Stomach smooth muscle (tissue), 2 donors: ENCODE measurements at regions not wholly inside any gene's neighbourhood (a gene's known extent, or its start where the extent isn't known, plus 50 kb on each side); places are given as distances from the start of the nearest gene placed in this dataset.
A peak's percentile ranks its signal among the peaks of the same experiment; 100 is the strongest.
"Not testable (repeated sequence)": the region's sequence is repeated elsewhere in the genome, so short reads cannot be mapped to it uniquely, and the experiment has no call there.

Experiments used
- H3K27ac ChIP-seq: one replicate; pipeline ENCODE4 v1.7.0; 2013; ENCODE audit warnings: mild to moderate bottlenecking, low read length, inconsistent platforms
- H3K27me3 ChIP-seq, 2 donors: one replicate each; pipeline ENCODE4 v1.7.0; 2013; ENCODE audit warnings: low read length in 2 of 2; ENCODE audit not compliant: insufficient read depth in 2 of 2, control insufficient read depth in 1 of 2
- H3K36me3 ChIP-seq, 2 donors: one replicate each; pipeline ENCODE4 v1.7.0; 2013; ENCODE audit warnings: low read length in 2 of 2; ENCODE audit not compliant: control insufficient read depth in 2 of 2, insufficient read depth in 2 of 2
- H3K4me1 ChIP-seq: one replicate; pipeline ENCODE4 v1.7.0; 2013; ENCODE audit warnings: low read length; ENCODE audit not compliant: control insufficient read depth, insufficient read depth
- H3K4me3 ChIP-seq, 2 donors: one replicate each; pipeline ENCODE4 v1.7.0; 2013; ENCODE audit warnings: low read length in 2 of 2
- H3K9ac ChIP-seq, 2 donors: one replicate each; pipeline ENCODE4 v1.7.0; 2013; ENCODE audit warnings: low read length in 2 of 2, mild to moderate bottlenecking in 1 of 2
- H3K9me3 ChIP-seq, 2 donors: one replicate each; pipeline ENCODE4 v1.7.0; 2013; ENCODE audit warnings: low read length in 2 of 2; ENCODE audit not compliant: control insufficient read depth in 2 of 2
- donor health status: healthy.
- donor health status: Pancreatic carcinoma.

- Histone ChIP-seq H3K4me3 (no peak overlapping the region), H3K4me1 (peaks cover 23% of the 10 kb centered on the region), H3K27ac (no peak overlapping the region), H3K9me3 (no peaks in the 10 kb centered on the region), H3K36me3 (no peaks in the 10 kb centered on the region), H3K9ac (no peak overlapping the region), H3K27me3 (no peaks in the 10 kb centered on the region)
Measured at GRCh38 chr2:240256704-240257637, 116.5 kb upstream of the OTOS start.

- H3K9me3 ChIP-seq, result no peaks in the 10 kb centered on the region
- no peaks in the 10 kb centered on the region for H3K36me3 ChIP-seq
- H3K4me3 ChIP-seq, result no peak overlapping the region
- no peaks in the 10 kb centered on the region for H3K27me3 ChIP-seq
- H3K27ac ChIP-seq, result no peak overlapping the region
- H3K9ac ChIP-seq, result no peak overlapping the region
- peaks cover 19% of the 10 kb centered on the region for H3K4me1 ChIP-seq
Measured at GRCh38 chr2:240257940-240258580, 117.6 kb upstream of the OTOS start.

GRCh38 chr2:240258685-240259084, 118.2 kb upstream of the OTOS start:
- Histone ChIP-seq H3K27me3 (no peaks in the 10 kb centered on the region), H3K9me3 (no peaks in the 10 kb centered on the region), H3K9ac (no peak overlapping the region), H3K4me1 (peaks cover 19% of the 10 kb centered on the region), H3K36me3 (no peaks in the 10 kb centered on the region), H3K4me3 (no peak overlapping the region), H3K27ac (peak overlapping the region; percentile 69)

DNA sequence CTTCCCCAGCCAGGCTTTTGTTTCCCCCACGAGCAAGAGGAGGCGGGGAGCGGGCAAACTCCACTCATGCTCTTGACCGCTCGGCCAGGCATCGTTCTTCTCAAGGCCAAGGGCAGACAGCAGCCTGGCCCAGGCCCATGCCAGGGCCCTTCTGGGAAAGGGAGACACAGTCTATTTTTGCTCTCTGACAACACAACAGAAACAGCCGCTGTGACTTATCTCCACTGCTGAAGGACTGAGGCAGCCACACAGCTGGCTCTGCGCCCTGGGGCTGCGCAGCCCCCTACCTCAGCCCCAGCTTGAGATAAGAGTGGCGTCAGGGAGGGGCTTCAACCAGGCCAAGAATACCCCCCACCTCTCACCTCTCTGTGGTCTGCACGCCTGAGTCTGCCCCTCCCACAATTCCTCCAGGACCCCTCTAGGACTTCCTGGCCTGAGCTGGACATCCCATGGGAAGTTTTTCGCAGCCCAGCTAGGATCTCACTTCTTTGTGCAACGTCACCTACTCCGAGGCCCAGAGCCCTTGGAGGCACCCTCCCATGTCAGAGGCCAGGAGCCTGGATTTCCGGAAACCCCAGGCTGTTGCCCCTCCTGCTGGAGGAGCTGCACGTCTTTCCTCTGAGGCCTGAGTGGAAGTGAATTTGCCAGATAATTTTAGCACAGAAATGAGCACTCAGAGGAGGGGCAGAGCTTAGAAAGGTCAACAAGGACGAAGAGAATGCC, 118.9 kb upstream of the OTOS start:
- Histone ChIP-seq H3K36me3 (no peaks in the 10 kb centered on the region), H3K4me1 (peaks cover 19% of the 10 kb centered on the region), H3K27ac (peak overlapping the region; percentile 69), H3K27me3 (no peaks in the 10 kb centered on the region), H3K4me3 (peak overlapping the region in 1 of 2 donors; percentile 40), H3K9ac (peak overlapping the region in 1 of 2 donors; percentile 29), H3K9me3 (no peaks in the 10 kb centered on the region)

- H3K9me3 ChIP-seq, result no peaks in the 10 kb centered on the region
- H3K4me1 ChIP-seq, result peaks cover 19% of the 10 kb centered on the region
- no peaks in the 10 kb centered on the region for H3K36me3 ChIP-seq
- H3K27me3 ChIP-seq, result no peaks in the 10 kb centered on the region
- no peak overlapping the region for H3K4me3 ChIP-seq
- peak overlapping the region; percentile 69 for H3K27ac ChIP-seq
- no peak overlapping the region for H3K9ac ChIP-seq
Measured at GRCh38 chr2:240259924-240260529, 119.6 kb upstream of the OTOS start.

DNA sequence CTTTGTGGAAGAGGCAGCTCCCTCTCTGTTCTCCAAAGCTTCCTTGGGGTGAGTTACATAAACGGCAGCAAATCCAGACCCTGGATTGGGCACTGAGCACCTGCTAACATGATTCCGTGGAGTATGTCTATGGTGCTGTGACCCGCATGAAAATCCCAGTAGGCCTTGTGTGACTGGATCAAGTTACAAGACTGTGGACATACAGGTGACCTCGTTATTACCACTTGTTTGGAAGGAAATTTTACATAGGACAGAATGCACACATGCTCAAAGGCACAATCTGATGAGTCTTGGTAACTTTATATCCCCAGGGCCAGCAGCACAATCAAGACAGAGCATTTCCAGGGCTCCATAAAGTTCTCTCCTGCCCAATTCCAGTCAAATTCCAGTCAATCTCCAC, 120.2 kb upstream of the OTOS start:
- Histone ChIP-seq H3K27me3 (no peaks in the 10 kb centered on the region), H3K9ac (no peak overlapping the region), H3K4me1 (peaks cover 19% of the 10 kb centered on the region), H3K36me3 (no peaks in the 10 kb centered on the region), H3K27ac (no peak overlapping the region), H3K4me3 (no peak overlapping the region), H3K9me3 (no peaks in the 10 kb centered on the region)

DNA sequence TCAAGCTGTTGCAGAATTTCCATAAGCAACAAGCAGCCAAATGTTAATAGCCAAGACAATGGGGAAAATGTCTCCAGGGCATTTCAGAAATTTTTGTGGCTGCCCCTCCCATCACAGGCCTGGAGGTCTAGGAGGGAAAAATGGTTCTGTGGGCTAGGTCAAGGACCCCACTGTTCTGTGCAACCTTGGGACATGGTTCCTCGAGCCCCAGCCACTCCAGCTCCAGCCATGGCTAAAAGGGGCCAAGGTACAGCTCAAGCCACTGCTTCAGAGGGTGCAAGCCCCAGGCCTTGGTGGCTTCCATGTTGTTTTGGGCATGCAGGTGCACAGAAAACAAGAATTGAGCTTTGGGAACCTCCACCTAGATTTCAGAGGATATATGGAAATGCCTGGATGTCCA, 122.1 kb upstream of the OTOS start:
- H3K4me3 ChIP-seq, H3K9ac ChIP-seq, H3K9me3 ChIP-seq, H3K36me3 ChIP-seq, H3K27me3 ChIP-seq, H3K27ac ChIP-seq: not testable (repeated sequence)
- H3K4me1 ChIP-seq, result peaks cover 19% of the 10 kb centered on the region

DNA sequence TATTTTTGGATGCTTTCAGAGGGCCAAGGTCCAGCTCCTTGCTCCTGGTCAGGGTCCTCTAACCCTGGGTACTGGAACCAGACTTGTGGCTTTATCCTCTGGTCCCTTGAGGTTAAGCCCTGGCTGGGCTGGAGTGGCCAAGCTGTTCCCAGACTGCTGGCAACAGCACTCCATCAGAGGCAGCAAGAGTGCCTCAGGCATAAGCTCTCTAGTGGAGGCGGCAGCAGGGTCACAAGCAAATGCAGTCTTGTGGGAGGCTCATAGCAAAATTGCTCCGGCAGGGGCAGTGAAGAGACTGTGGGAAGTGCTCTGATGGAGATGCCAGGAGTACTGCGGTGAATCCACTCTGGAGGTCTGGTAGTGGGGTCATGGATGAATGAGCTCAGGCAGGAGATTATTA, 128.9 kb upstream of the OTOS start:
- Histone ChIP-seq H3K36me3 (no peaks in the 10 kb centered on the region), H3K27me3 (peaks cover 0 to 3% of the 10 kb centered on the region in 2 donors), H3K4me3 (no peak overlapping the region), H3K9ac (no peak overlapping the region), H3K4me1 (no peaks in the 10 kb centered on the region), H3K27ac (no peak overlapping the region), H3K9me3 (no peaks in the 10 kb centered on the region)

GRCh38 chr2:240269886-240270285, 129.4 kb upstream of the OTOS start:
- no peak overlapping the region for H3K4me3 ChIP-seq
- peaks cover 0 to 3% of the 10 kb centered on the region in 2 donors for H3K27me3 ChIP-seq
- H3K27ac ChIP-seq, result no peak overlapping the region
- no peak overlapping the region for H3K9ac ChIP-seq
- H3K36me3 ChIP-seq, result no peaks in the 10 kb centered on the region
- no peaks in the 10 kb centered on the region for H3K9me3 ChIP-seq
- H3K4me1 ChIP-seq, result no peaks in the 10 kb centered on the region

GRCh38 chr2:240271716-240272341, 131.4 kb upstream of the OTOS start:
- Histone ChIP-seq H3K9me3 (no peaks in the 10 kb centered on the region), H3K9ac (no peak overlapping the region), H3K27ac (no peak overlapping the region), H3K4me1 (no peaks in the 10 kb centered on the region), H3K4me3 (no peak overlapping the region), H3K36me3 (no peaks in the 10 kb centered on the region), H3K27me3 (peaks cover 0 to 3% of the 10 kb centered on the region in 2 donors)
